IMR-90 (cell line): ENCODE measurements at regions not wholly inside any gene's neighbourhood (a gene's known extent, or its start where the extent isn't known, plus 50 kb on each side); places are given as distances from the start of the nearest gene placed in this dataset.

Source experiments
- ATAC-seq: fragments of 200-7000 bp; cut with Tn5 transposase; 2 replicates; pipeline ENCODE4 v1.9.1; 2020; ENCODE audit warnings: low read depth, mild to moderate bottlenecking, moderate library complexity
- BruUV-seq: library from RNA; stranded (reverse); fragments of 400-500 nt; replicated peaks from 2 replicates; lab custom pipeline; 2021; lab: Mats Ljungman, UMichigan
- CTCF ChIA-PET: fragments of 300-600 bp; formaldehyde crosslinking; extraction: SDS; loops from one replicate; lab custom pipeline; 2021; ENCODE audit warnings: antibody characterized with exemption; lab: Yijun Ruan, JAX
- POLR2A ChIA-PET: fragments of 300-600 bp; sonication (Branson Sonifier 250); formaldehyde crosslinking; loops from one replicate; lab custom pipeline; 2022; ENCODE audit warnings: antibody characterized with exemption; ENCODE audit not compliant: unreplicated experiment; lab: Charles Lee
- DNase-seq: peaks from one replicate; pipeline ENCODE4 v3.0.0; 2013
- H2AFZ ChIP-seq: replicated peaks from 2 replicates; pipeline ENCODE3; 2013; ENCODE audit warnings: low read length, mild to moderate bottlenecking; ENCODE audit not compliant: poor library complexity
- H2AK5ac ChIP-seq: 2 replicates; pipeline ENCODE4 v1.6.1; 2013; ENCODE audit warnings: low read depth, low read length, inconsistent platforms
- H2AK9ac ChIP-seq: replicated peaks from 2 replicates; pipeline ENCODE3; 2013; ENCODE audit warnings: mild to moderate bottlenecking, low read depth, low read length, moderate library complexity; ENCODE audit not compliant: poor library complexity
- H2BK120ac ChIP-seq: 2 replicates; pipeline ENCODE4 v1.6.1; 2013; ENCODE audit warnings: low read depth, low read length, inconsistent platforms
- H2BK15ac ChIP-seq: 3 replicates; pipeline ENCODE4 v1.6.1; 2013; ENCODE audit warnings: low read depth, low read length, inconsistent platforms
- H2BK20ac ChIP-seq: 2 replicates; pipeline ENCODE4 v1.6.1; 2013; ENCODE audit warnings: low read depth, mild to moderate bottlenecking, inconsistent platforms, low read length, moderate library complexity
- H2BK5ac ChIP-seq: 2 replicates; pipeline ENCODE4 v1.6.1; 2013; ENCODE audit warnings: mild to moderate bottlenecking, low read depth, low read length, inconsistent platforms; ENCODE audit not compliant: poor library complexity, severe bottlenecking
- H3K14ac ChIP-seq: replicated peaks from 2 replicates; pipeline ENCODE4 v1.6.1; 2013; ENCODE audit warnings: low read depth, low read length, inconsistent platforms
- H3K18ac ChIP-seq: 2 replicates; pipeline ENCODE4 v1.6.1; 2013; ENCODE audit warnings: low read depth, low read length, control low read depth
- H3K23ac ChIP-seq: 2 replicates; pipeline ENCODE4 v1.6.1; 2013; ENCODE audit warnings: low read depth, low read length, inconsistent platforms
- H3K27ac ChIP-seq: 2 replicates; pipeline ENCODE4 v1.5.1; 2013; ENCODE audit warnings: mild to moderate bottlenecking, control low read depth, low read length; ENCODE audit not compliant: insufficient read depth
- H3K27me3 ChIP-seq: 2 replicates; pipeline ENCODE4 v1.6.1; 2013; ENCODE audit warnings: low read length; ENCODE audit not compliant: control insufficient read depth, insufficient read depth
- H3K36me3 ChIP-seq: 2 replicates; pipeline ENCODE4 v1.6.1; 2013; ENCODE audit warnings: low read length, mixed read lengths; ENCODE audit not compliant: control insufficient read depth, insufficient read depth
- H3K4ac ChIP-seq: 2 replicates; pipeline ENCODE4 v1.6.1; 2013; ENCODE audit warnings: low read depth, low read length, inconsistent platforms
- H3K4me1 ChIP-seq: 2 replicates; pipeline ENCODE4 v1.6.1; 2013; ENCODE audit warnings: low read length, mixed read lengths; ENCODE audit not compliant: control insufficient read depth, insufficient read depth
- H3K4me2 ChIP-seq: 2 replicates; pipeline ENCODE4 v1.6.1; 2013; ENCODE audit warnings: low read depth, mild to moderate bottlenecking, control low read depth, low read length, moderate library complexity
- H3K4me3 ChIP-seq: 2 replicates; pipeline ENCODE4 v1.5.1; 2013; ENCODE audit warnings: low read depth, mild to moderate bottlenecking, control low read depth, low read length, moderate library complexity; ENCODE audit not compliant: insufficient read depth
- H3K56ac ChIP-seq: 2 replicates; pipeline ENCODE4 v1.6.1; 2013; ENCODE audit warnings: low read length, inconsistent platforms; ENCODE audit not compliant: insufficient read depth; ENCODE audit errors: extremely low read depth
- H3K79me1 ChIP-seq, 2 experiments: 2 replicates each; pipeline ENCODE4 v1.6.1; 2013; ENCODE audit warnings: low read length in 2 of 2, inconsistent platforms in 1 of 2, low read depth in 1 of 2
- H3K9ac ChIP-seq: 2 replicates; pipeline ENCODE4 v1.6.1; 2013; ENCODE audit warnings: low read depth, low read length, control low read depth
- H3K9me1 ChIP-seq: 2 replicates; pipeline ENCODE4 v1.6.1; 2013; ENCODE audit warnings: low read length, inconsistent platforms; ENCODE audit not compliant: insufficient read depth
- H3K9me3 ChIP-seq: 2 replicates; pipeline ENCODE4 v1.6.1; 2013; ENCODE audit warnings: low read length; ENCODE audit not compliant: control insufficient read depth, insufficient read depth
- H4K20me1 ChIP-seq: 2 replicates; pipeline ENCODE4 v1.6.1; 2013; ENCODE audit warnings: low read length, inconsistent platforms; ENCODE audit not compliant: insufficient read depth
- H4K5ac ChIP-seq: 2 replicates; pipeline ENCODE4 v1.6.1; 2013; ENCODE audit warnings: mild to moderate bottlenecking, low read depth, low read length, control low read depth
- H4K8ac ChIP-seq, 2 experiments: 2 replicates each; pipeline ENCODE4 v1.6.1; 2013; ENCODE audit warnings: low read depth in 2 of 2, low read length in 2 of 2, control low read depth in 1 of 2, inconsistent platforms in 1 of 2
- H4K91ac ChIP-seq: 2 replicates; pipeline ENCODE4 v1.6.1; 2013; ENCODE audit warnings: low read depth, low read length, inconsistent platforms; ENCODE audit not compliant: insufficient read depth
- BHLHE40 ChIP-seq: fragments of 150-350 bp; IDR thresholded peaks from 2 replicates; pipeline ENCODE4 v1.6.1; 2016; ENCODE audit warnings: mild to moderate bottlenecking, low read depth, low read length
- CEBPB ChIP-seq: IDR thresholded peaks from 2 replicates; pipeline ENCODE4 v1.6.1; 2012; ENCODE audit warnings: low read depth, low read length, improper control_type of control experiment
- CHD1 ChIP-seq: IDR thresholded peaks from 2 replicates; pipeline ENCODE4 v1.6.1; 2012; ENCODE audit warnings: low read depth, low read length, improper control_type of control experiment
- ELK1 ChIP-seq: fragments of 150-350 bp; IDR thresholded peaks from 2 replicates; pipeline ENCODE4 v1.6.1; 2016; ENCODE audit warnings: low read depth, mild to moderate bottlenecking, low read length, moderate library complexity, borderline replicate concordance
- FOS ChIP-seq: fragments of 150-350 bp; IDR thresholded peaks from 2 replicates; pipeline ENCODE4 v1.6.1; 2016; ENCODE audit warnings: low read depth, low read length
- MAZ ChIP-seq: IDR thresholded peaks from 2 replicates; pipeline ENCODE4 v1.6.1; 2012; ENCODE audit warnings: low read depth, mild to moderate bottlenecking, low read length, improper control_type of control experiment, moderate library complexity, borderline replicate concordance
- MXI1 ChIP-seq: IDR thresholded peaks from 2 replicates; pipeline ENCODE4 v1.6.1; 2012; ENCODE audit warnings: low read depth, mild to moderate bottlenecking, low read length, moderate library complexity, borderline replicate concordance
- POLR2A ChIP-seq: IDR thresholded peaks from 2 replicates; pipeline ENCODE4 v1.6.1; 2012; ENCODE audit warnings: mild to moderate bottlenecking, low read depth, low read length
- RAD21 ChIP-seq: IDR thresholded peaks from 2 replicates; pipeline ENCODE4 v1.6.1; 2012; ENCODE audit warnings: low read length, improper control_type of control experiment
- RCOR1 ChIP-seq: IDR thresholded peaks from 2 replicates; pipeline ENCODE4 v1.6.1; 2012; ENCODE audit warnings: mild to moderate bottlenecking, low read length, improper control_type of control experiment; ENCODE audit not compliant: insufficient replicate concordance
- RFX5 ChIP-seq: IDR thresholded peaks from 2 replicates; pipeline ENCODE4 v1.8.0; 2012; ENCODE audit warnings: low read depth, mild to moderate bottlenecking, low read length, moderate library complexity
- USF2 ChIP-seq: fragments of 150-350 bp; IDR thresholded peaks from 2 replicates; pipeline ENCODE4 v1.6.1; 2017; ENCODE audit warnings: mild to moderate bottlenecking, antibody characterized with exemption, low read length, low read depth
- dilution Hi-C: fragments of 300-500 bp; cut with HindIII; formaldehyde crosslinking; loops from one replicate; pipeline ENCODE4 v1.14.3; 2018; ENCODE audit warnings: low sequenced_read_pairs; ENCODE audit not compliant: unreplicated experiment
- in situ Hi-C: fragments of 300-500 bp; cut with MboI; formaldehyde crosslinking; loops from 3 replicates; pipeline ENCODE4 v1.14.3; 2019; ENCODE audit warnings: low sequenced_read_pairs, inconsistent platforms, mixed read lengths
- intact Hi-C: fragments of 100-400 bp; cut with micrococcal nuclease; formaldehyde crosslinking; loops from 2 replicates; pipeline ENCODE4 v1.10.0; 2022
- TF ChIP-seq, protein P1 (sequence below): conservative IDR thresholded peaks from 2 replicates; pipeline ENCODE4 v1.5.1; 2012; ENCODE audit warnings: mild to moderate bottlenecking, low read depth, low read length, improper control_type of control experiment

GRCh38 chr10:28952523-28952922, 275.2 kb downstream of the BAMBI start:
- dilution Hi-C loops, result no loop called here

More at GRCh38 chr10:28952523-28952922, 275.2 kb downstream of the BAMBI start:
- H2AK5ac ChIP-seq, result no peak overlapping the region
- TF ChIP-seq BHLHE40 (no peak), POLR2A (no peak), ELK1 (no peak), MAZ (no peak), RCOR1 (no peak), CEBPB (no peak), RFX5 (no peak), CHD1 (no peak), MXI1 (no peak), RAD21 (no peak), USF2 (no peak), FOS (no peak)
- TF ChIP-seq, protein P1, sequence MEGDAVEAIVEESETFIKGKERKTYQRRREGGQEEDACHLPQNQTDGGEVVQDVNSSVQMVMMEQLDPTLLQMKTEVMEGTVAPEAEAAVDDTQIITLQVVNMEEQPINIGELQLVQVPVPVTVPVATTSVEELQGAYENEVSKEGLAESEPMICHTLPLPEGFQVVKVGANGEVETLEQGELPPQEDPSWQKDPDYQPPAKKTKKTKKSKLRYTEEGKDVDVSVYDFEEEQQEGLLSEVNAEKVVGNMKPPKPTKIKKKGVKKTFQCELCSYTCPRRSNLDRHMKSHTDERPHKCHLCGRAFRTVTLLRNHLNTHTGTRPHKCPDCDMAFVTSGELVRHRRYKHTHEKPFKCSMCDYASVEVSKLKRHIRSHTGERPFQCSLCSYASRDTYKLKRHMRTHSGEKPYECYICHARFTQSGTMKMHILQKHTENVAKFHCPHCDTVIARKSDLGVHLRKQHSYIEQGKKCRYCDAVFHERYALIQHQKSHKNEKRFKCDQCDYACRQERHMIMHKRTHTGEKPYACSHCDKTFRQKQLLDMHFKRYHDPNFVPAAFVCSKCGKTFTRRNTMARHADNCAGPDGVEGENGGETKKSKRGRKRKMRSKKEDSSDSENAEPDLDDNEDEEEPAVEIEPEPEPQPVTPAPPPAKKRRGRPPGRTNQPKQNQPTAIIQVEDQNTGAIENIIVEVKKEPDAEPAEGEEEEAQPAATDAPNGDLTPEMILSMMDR, result no peak
- H3K4ac ChIP-seq, result no peak overlapping the region
- intact Hi-C loops (no loop called here), in situ Hi-C loops (no loop called here)
- BruUV-seq, result no TSS peak
- H2BK20ac ChIP-seq, result no peak overlapping the region
- no peaks in the 10 kb centered on the region for H3K36me3 ChIP-seq
- no peak overlapping the region for H2BK5ac ChIP-seq
- H3K4me2 ChIP-seq, result no peak overlapping the region
- no peaks in the 10 kb centered on the region for H3K9me1 ChIP-seq
- no peaks in the 10 kb centered on the region for H3K4me1 ChIP-seq
- no peak overlapping the region for H3K9ac ChIP-seq
- no peak overlapping the region for H3K4me3 ChIP-seq
- DNase-seq (peak; percentile 17), ATAC-seq (no peak)
- no peak overlapping the region for H3K23ac ChIP-seq
- no peak overlapping the region for H2AK9ac ChIP-seq
- H2AFZ ChIP-seq, result no peak overlapping the region
- ChIA-PET CTCF (interaction anchor here (0.7 kb wide), 1 partner anchor 13 kb away, joined by 3 read pairs; no protein-coding TSS in a partner anchor), POLR2A (no interaction called here)
- no peaks in the 10 kb centered on the region for H3K27me3 ChIP-seq
- no peaks in the 10 kb centered on the region for H4K20me1 ChIP-seq
- H3K18ac ChIP-seq, result no peak overlapping the region
- H2BK15ac ChIP-seq, result no peak overlapping the region
- no peaks in the 10 kb centered on the region for H3K79me1 ChIP-seq
- H2BK120ac ChIP-seq, result no peak overlapping the region
- H4K91ac ChIP-seq, result no peak overlapping the region
- H3K27ac ChIP-seq, result no peak overlapping the region
- no peaks in the 10 kb centered on the region; the same call in 1 of the 2 replicates for H3K9me3 ChIP-seq
- H3K56ac ChIP-seq, result no peak overlapping the region
- no peak overlapping the region for H3K14ac ChIP-seq
- H4K8ac ChIP-seq, result no peak overlapping the region
- H4K5ac ChIP-seq, result no peak overlapping the region
